ACC112 (cell line): ENCODE measurements at regions not wholly inside any gene's neighbourhood (a gene's known extent, or its start where the extent isn't known, plus 50 kb on each side); places are given as distances from the start of the nearest gene placed in this dataset.

Experiments used
- H2AFZ ChIP-seq: fragments of 200-600 bp; sonication (generic); one replicate; pipeline ENCODE4 v1.6.0; 2017; ENCODE audit warnings: antibody characterized with exemption, low read length; ENCODE audit not compliant: unreplicated experiment
- H3K27ac ChIP-seq: fragments of 200-600 bp; sonication (generic); 2 replicates; pipeline ENCODE4 v1.5.1; 2014; ENCODE audit warnings: low read depth, mild to moderate bottlenecking, antibody characterized with exemption, low read length, moderate library complexity
- H3K27me3 ChIP-seq: fragments of 200-600 bp; sonication (generic); 2 replicates; pipeline ENCODE4 v1.6.1; 2014; ENCODE audit warnings: mild to moderate bottlenecking, antibody characterized with exemption, low read length, moderate library complexity, mixed read lengths; ENCODE audit not compliant: insufficient read depth
- H3K36me3 ChIP-seq: fragments of 200-600 bp; sonication (generic); 2 replicates; pipeline ENCODE4 v1.6.1; 2016; ENCODE audit warnings: mild to moderate bottlenecking, antibody characterized with exemption, low read length, moderate library complexity, mixed read lengths; ENCODE audit not compliant: insufficient read depth
- H3K4me1 ChIP-seq: fragments of 200-600 bp; sonication (generic); one replicate; pipeline ENCODE4 v1.6.1; 2016; ENCODE audit warnings: low read length, mixed read lengths; ENCODE audit not compliant: insufficient read depth, unreplicated experiment, control insufficient read depth
- H3K4me3 ChIP-seq: fragments of 200-600 bp; sonication (generic); 2 replicates; pipeline ENCODE4 v1.5.1; 2014; ENCODE audit warnings: mild to moderate bottlenecking, low read depth, low read length
- H3K79me2 ChIP-seq: fragments of 200-600 bp; sonication (generic); one replicate; pipeline ENCODE4 v1.6.0; 2016; ENCODE audit warnings: low read length; ENCODE audit not compliant: control insufficient read depth, unreplicated experiment, insufficient read depth

DNA sequence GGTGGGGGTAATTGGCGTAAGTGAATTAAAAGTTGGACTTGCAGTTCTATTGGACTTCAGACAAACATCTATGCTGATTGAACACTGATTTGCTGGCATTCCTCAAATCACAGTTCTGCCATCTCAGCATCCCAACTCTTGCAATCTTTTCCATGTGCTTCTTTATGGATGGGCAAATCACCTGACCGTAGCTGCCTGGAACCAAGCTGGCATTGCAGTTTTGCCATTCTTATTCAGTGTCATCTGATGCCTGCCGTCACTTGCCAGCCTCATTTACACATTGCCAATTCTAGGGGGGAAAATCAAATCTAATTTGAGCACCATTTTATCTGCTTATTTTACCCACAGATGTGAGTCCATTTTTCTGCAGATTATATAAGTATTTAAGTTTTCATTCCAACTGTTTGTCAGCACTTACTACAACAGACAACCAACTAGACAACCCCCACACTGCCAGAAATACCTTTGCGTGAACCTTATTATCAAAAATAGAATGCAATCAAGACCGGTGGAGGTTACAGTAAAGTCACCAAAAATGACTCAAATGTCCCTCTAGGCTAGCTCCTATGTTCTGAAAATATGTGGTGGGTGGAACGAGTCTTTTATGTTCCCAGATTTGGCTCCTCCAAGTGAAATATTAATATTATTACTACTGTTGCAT, 172.3 kb upstream of the CTBP2 start:
- Histone ChIP-seq H3K79me2 (no peaks in the 10 kb centered on the region), H3K36me3 (no peaks in the 10 kb centered on the region), H3K27ac (no peak overlapping the region)

DNA sequence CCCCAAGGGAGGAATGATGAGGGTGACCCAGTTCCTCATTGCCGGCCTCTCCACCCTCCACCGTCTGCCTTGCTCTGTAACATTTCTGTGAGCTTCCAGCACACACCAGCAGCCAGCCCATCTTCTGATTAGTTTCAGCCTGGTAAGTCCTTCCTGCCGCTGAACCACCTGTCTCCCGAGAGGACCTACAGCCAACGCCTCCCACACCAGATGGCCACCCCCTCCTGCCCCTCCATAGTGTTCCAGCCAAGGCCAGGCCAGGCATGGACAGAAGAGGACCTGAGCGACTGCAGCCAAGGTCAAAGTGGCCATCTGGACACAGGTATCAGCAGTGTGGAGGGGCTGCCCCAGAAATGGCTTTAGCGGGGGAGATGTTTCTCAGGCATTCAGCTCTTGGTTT, 170.7 kb upstream of the CTBP2 start:
- Histone ChIP-seq H3K4me3 (no peak overlapping the region), H2AFZ (no peak overlapping the region), H3K27ac (no peak overlapping the region), H3K4me1 (no peaks in the 10 kb centered on the region), H3K27me3 (no peaks in the 10 kb centered on the region), H3K36me3 (no peaks in the 10 kb centered on the region), H3K79me2 (no peaks in the 10 kb centered on the region)

More for the DNA sequence above, 172.3 kb upstream of the CTBP2 start:
- no peak overlapping the region for H2AFZ ChIP-seq
- no peaks in the 10 kb centered on the region for H3K27me3 ChIP-seq
- no peak overlapping the region for H3K4me3 ChIP-seq
- H3K4me1 ChIP-seq = no peaks in the 10 kb centered on the region

DNA sequence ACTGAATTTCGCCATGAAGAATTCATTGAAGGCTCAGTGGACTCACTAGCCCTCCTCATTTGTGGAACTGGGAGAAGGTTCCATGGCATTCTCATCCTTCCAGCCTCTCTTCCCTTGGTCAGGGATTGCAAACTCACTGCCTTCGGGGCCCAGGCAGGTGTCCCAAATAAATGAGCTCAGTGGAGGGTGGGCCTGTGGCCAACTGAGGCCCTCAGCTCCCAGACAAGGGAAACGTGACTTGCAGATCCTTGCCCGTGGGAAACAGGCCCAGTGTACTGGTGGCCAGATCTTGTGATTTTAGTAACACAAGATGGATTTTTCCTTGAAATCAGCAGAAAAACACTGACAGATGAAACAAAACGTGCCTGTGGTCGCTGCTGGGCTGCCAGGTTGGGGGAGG, 168.7 kb upstream of the CTBP2 start:
- Histone ChIP-seq H3K4me1 (no peaks in the 10 kb centered on the region), H2AFZ (no peak overlapping the region), H3K36me3 (no peaks in the 10 kb centered on the region), H3K79me2 (no peaks in the 10 kb centered on the region), H3K27me3 (no peaks in the 10 kb centered on the region), H3K27ac (no peak overlapping the region), H3K4me3 (no peak overlapping the region)

DNA sequence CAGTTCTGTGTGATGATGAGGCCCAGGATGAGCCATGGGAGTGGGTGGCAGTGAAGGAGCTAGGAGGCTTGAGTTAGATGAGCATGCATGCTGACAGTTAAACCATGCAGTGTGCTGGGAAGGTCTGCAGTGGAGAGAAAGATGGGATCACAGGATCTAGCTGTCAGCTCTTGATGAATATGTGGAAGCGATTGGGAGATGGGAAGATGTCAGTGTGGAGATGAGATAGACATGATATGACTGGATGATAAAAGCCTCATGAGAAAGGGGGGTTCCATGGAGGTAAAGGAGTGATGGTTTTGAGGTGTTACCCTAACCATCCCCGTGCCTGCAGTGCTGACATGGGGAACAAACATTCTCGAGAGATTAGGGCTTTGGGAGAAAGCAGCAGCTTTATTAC, 165.0 kb upstream of the CTBP2 start:
- H3K4me3 ChIP-seq = no peak overlapping the region
- H2AFZ ChIP-seq = no peak overlapping the region
- no peaks in the 10 kb centered on the region for H3K36me3 ChIP-seq
- no peaks in the 10 kb centered on the region for H3K4me1 ChIP-seq
- H3K27me3 ChIP-seq = no peaks in the 10 kb centered on the region
- no peaks in the 10 kb centered on the region for H3K79me2 ChIP-seq
- H3K27ac ChIP-seq = no peak overlapping the region

DNA sequence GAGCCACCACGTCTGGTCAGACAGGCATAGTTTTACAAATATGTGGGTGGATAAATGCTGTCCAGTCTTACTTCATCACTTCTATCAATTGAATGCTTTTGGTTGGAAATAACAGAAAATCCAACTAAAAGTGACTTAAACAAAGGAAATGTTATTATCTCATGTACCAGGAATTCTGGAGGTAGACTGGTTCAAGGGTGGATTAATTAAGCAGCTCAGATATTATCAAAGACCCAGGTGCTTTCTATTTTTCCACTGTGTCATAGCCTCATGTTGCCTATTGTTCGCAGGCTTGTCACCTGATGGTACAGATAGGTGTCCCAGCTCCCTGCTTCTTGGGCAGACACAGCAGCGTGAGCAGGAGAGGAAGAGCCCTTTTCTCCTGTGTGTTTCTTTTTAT, 156.1 kb upstream of the CTBP2 start:
- H3K4me3 ChIP-seq = no peak overlapping the region
- H3K79me2 ChIP-seq = no peaks in the 10 kb centered on the region
- H3K27ac ChIP-seq = no peak overlapping the region
- H3K27me3 ChIP-seq = no peaks in the 10 kb centered on the region
- no peak overlapping the region for H2AFZ ChIP-seq
- no peaks in the 10 kb centered on the region for H3K36me3 ChIP-seq
- H3K4me1 ChIP-seq = no peaks in the 10 kb centered on the region

DNA sequence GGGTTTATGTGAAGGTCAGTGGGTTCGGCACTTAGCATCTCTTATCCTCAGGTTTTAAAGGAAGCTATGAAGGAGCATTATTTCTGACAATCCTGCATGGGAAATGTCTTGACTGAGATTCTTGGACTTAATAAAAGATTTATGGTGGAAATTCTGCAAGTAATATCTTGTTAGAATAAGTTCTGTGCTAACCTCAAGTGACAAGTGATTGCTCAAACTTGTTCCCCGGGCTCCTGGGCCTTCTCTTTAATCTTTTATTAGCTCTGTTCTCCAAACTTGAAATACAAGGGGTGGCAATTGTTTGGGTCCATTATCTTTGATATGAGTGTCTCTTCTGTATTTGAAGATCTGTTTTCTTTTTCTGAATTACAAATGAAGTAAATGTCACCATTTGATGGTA, 140.6 kb upstream of the CTBP2 start:
- H3K4me1 ChIP-seq = no peaks in the 10 kb centered on the region
- no peak overlapping the region for H2AFZ ChIP-seq
- H3K36me3 ChIP-seq = no peaks in the 10 kb centered on the region
- H3K79me2 ChIP-seq = no peaks in the 10 kb centered on the region
- H3K4me3 ChIP-seq = no peak overlapping the region
- H3K27me3 ChIP-seq = no peaks in the 10 kb centered on the region
- H3K27ac ChIP-seq = no peak overlapping the region

DNA sequence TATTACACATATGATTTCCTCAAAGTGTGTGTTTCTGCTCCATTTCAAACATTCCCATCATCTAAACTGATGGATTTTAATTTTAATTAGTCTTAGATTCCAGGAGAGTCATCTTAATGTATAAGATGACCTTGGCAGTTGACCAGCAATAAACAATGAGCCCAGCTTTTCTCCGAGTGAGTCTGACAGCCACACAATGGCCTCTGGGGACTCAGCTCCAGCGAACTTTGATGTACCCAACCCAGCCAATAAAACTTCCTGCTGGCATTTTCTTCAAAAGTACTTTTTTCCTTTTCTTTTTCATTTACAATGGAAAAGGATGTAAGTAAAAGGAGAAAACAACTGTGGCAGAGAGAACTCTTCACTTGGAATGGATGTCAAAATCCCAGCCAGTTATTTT, 139.1 kb upstream of the CTBP2 start:
- Histone ChIP-seq H3K79me2 (no peaks in the 10 kb centered on the region), H2AFZ (no peak overlapping the region), H3K27me3 (no peaks in the 10 kb centered on the region), H3K27ac (no peak overlapping the region), H3K4me3 (no peak overlapping the region), H3K36me3 (no peaks in the 10 kb centered on the region), H3K4me1 (no peaks in the 10 kb centered on the region)

DNA sequence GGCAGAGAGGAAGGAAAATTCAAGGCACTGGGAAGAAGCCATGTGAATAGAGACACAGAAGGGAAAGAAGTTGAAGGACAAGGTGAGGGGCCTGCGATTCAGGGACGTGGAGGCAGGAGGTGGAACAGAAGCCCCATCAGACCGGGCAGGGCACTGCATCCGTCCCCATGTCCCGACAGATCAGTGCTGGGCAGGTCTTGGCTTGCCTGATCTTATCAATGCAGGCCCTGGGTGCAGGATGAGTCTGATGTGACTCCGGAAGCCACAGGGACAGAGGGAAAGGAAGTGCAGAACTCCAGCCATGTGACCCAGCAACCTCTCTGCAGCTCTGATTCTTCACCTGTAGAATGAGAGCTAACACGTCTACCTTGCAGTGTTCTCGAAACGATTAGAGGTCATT, 136.2 kb upstream of the CTBP2 start:
- no peak overlapping the region for H3K4me3 ChIP-seq
- no peaks in the 10 kb centered on the region for H3K79me2 ChIP-seq

DNA sequence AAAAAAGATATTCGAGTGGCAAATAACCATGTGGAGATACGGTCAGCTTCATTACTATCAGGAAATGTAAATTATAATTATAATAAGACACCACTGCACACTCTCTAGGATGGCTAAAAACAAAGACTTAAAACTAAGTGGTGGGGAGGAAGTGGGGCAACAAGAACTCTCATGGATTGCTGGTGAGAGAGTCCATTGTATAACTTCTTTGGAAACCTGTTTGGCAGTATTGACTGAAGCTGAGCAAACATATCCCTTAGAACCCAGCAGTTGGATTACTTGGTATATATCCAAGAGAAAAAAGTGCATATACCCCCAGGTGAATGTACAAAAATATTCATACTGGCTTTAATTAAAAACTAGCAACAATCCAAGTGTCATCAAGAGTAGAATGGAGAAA, 133.7 kb upstream of the CTBP2 start:
- no peaks in the 10 kb centered on the region for H3K79me2 ChIP-seq
- no peaks in the 10 kb centered on the region for H3K4me1 ChIP-seq
- H2AFZ ChIP-seq = no peak overlapping the region
- no peaks in the 10 kb centered on the region for H3K27me3 ChIP-seq
- H3K4me3 ChIP-seq = no peak overlapping the region
- no peaks in the 10 kb centered on the region for H3K36me3 ChIP-seq
- H3K27ac ChIP-seq = no peak overlapping the region

More for the DNA sequence above, 136.2 kb upstream of the CTBP2 start:
- no peaks in the 10 kb centered on the region for H3K4me1 ChIP-seq
- H3K36me3 ChIP-seq = no peaks in the 10 kb centered on the region
- no peak overlapping the region for H2AFZ ChIP-seq
- no peak overlapping the region for H3K27ac ChIP-seq
- H3K27me3 ChIP-seq = no peaks in the 10 kb centered on the region

DNA sequence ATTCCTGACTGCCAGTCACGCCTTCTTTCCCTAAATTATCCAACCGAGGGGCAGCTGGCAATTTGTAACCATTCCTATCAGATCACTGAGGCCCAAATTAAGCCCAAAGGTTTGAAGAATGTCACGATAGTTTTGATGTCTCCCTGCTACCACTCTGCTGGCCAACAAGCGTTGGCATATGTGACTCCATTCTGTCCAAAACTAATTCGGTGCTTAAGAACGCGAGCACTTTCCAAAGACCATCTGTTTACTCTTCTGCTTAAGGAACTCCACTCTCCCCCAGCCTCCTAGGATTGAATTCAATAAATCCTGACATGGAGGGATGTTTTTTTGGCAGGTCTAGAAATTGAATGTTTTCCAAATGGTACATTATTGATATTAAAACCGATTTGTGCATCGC, 131.5 kb upstream of the CTBP2 start:
- Histone ChIP-seq H2AFZ (no peak overlapping the region), H3K36me3 (no peaks in the 10 kb centered on the region), H3K27me3 (no peaks in the 10 kb centered on the region; the same call in 1 of the 2 replicates), H3K4me3 (no peak overlapping the region), H3K27ac (no peak overlapping the region), H3K4me1 (no peaks in the 10 kb centered on the region), H3K79me2 (no peaks in the 10 kb centered on the region)

DNA sequence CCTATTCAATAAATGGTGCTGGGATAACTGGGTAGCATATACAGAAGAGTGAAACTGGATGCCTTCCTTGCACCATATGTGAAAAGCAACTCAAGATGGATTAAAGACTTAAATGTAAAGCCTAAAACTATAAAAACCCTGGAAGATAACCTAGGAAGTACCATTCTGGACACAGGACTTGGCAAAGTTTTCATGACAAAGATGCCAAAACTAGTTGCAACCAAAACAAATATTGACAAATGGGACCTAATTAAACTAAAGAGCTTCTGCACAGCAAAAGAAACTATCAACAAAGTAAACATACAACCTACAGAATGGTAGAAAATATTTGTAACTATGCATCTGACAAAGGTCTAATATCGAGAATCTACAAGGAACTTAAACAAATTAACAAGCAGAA, 129.1 kb upstream of the CTBP2 start:
- no peaks in the 10 kb centered on the region for H3K79me2 ChIP-seq
- no peak overlapping the region for H2AFZ ChIP-seq
- no peaks in the 10 kb centered on the region; the same call in 1 of the 2 replicates for H3K27me3 ChIP-seq
- H3K36me3 ChIP-seq = no peaks in the 10 kb centered on the region
- no peak overlapping the region for H3K4me3 ChIP-seq
- no peak overlapping the region for H3K27ac ChIP-seq
- no peaks in the 10 kb centered on the region for H3K4me1 ChIP-seq
